ELF-1 (cell line): ENCODE measurements at regions not wholly inside any gene's neighbourhood (a gene's known extent, or its start where the extent isn't known, plus 50 kb on each side); places are given as distances from the start of the nearest gene placed in this dataset.
"Not testable (repeated sequence)": the region's sequence is repeated elsewhere in the genome, so short reads cannot be mapped to it uniquely, and the experiment has no call there.

ENCODE experiments used
- DNase-seq: peaks from one replicate; pipeline ENCODE4 v3.0.0-alpha.2; 2016; ENCODE audit warnings: low read depth, low spot score

GRCh38 chr18:23311351-23312121 is 141.6 kb upstream of the RIOK3 start:
- DNase-seq, result no peak

GRCh38 chr18:23313379-23313778 is 139.7 kb upstream of the RIOK3 start:
- DNase-seq, result no peak

GRCh38 chr18:23314672-23315071 is 138.4 kb upstream of the RIOK3 start:
- no peak for DNase-seq

GRCh38 chr18:23316316-23316715 is 136.8 kb upstream of the RIOK3 start:
- DNase-seq, result no peak

GRCh38 chr18:23316988-23317387 is 136.1 kb upstream of the RIOK3 start:
- DNase-seq, result no peak

- DNase-seq, result no peak
These were observed 135.0 kb upstream of the RIOK3 start for GRCh38 chr18:23317975-23318675.

- DNase-seq, result peak; percentile 55
These were observed 132.3 kb upstream of the RIOK3 start for GRCh38 chr18:23320709-23321236.

- no peak for DNase-seq
These were observed 131.1 kb upstream of the RIOK3 start for GRCh38 chr18:23321996-23322395.

GRCh38 chr18:23324056-23324811 is 128.9 kb upstream of the RIOK3 start:
- no peak for DNase-seq

- no peak for DNase-seq
These were observed 128.2 kb upstream of the RIOK3 start for GRCh38 chr18:23324861-23325260.

- DNase-seq, result not testable (repeated sequence)
These were observed 123.4 kb upstream of the RIOK3 start for GRCh38 chr18:23329671-23330070.

- DNase-seq, result no peak
These were observed 122.7 kb upstream of the RIOK3 start for GRCh38 chr18:23330423-23330822.

- peak; percentile 95 for DNase-seq
These were observed 121.8 kb upstream of the RIOK3 start for GRCh38 chr18:23331091-23331920.

- DNase-seq, result no peak
These were observed 120.7 kb upstream of the RIOK3 start for GRCh38 chr18:23332356-23332755.

- no peak for DNase-seq
These were observed 119.3 kb upstream of the RIOK3 start for GRCh38 chr18:23333827-23334226.

GRCh38 chr18:23334569-23334968 is 118.5 kb upstream of the RIOK3 start:
- DNase-seq, result no peak

GRCh38 chr18:23336101-23336500 is 117.0 kb upstream of the RIOK3 start:
- no peak for DNase-seq

- DNase-seq, result peak; percentile 39
These were observed 115.3 kb upstream of the RIOK3 start for GRCh38 chr18:23337599-23338444.

- peak; percentile 57 for DNase-seq
These were observed 112.4 kb upstream of the RIOK3 start for GRCh38 chr18:23340661-23341060.

- DNase-seq, result no peak
These were observed 111.7 kb upstream of the RIOK3 start for GRCh38 chr18:23341383-23341782.
